ENCODE measurements at regions not wholly inside any gene's neighbourhood (a gene's known extent, or its start where the extent isn't known, plus 50 kb on each side); places are given as distances from the start of the nearest gene placed in this dataset.

DNA sequence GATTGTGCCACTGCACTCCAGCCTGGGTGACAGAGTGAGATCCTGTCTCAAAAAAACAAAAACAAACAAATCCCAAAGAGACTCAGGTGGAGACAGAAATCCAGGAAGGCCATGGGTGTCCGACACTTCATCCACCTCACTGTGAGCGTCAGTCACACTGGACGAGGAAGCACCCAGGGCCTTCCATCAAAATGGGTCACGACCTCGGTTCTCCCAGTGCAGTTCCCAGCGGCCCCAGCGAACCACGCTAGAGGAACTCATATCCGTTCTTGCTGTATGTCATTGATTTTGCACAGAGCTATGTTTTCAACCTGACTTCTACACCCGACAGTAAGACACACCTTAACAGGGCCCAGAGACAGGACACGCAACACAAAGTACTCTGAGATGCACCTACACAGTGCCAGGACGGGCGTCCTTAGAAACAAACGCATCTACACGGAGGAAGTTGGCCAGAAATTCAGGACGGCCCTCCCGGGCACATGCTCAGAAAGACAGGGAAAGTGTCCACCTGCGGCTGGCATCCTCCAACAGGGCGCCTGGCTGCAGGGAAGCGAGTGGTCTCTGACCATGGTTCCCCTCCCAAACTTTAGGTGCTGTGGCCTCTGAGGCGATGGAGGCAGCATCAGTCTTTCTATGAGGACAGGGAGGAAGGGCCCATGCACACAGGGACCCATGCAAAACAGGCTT, 410.5 kb downstream of the CTTN start:
- DNase-seq = no peak

DNA sequence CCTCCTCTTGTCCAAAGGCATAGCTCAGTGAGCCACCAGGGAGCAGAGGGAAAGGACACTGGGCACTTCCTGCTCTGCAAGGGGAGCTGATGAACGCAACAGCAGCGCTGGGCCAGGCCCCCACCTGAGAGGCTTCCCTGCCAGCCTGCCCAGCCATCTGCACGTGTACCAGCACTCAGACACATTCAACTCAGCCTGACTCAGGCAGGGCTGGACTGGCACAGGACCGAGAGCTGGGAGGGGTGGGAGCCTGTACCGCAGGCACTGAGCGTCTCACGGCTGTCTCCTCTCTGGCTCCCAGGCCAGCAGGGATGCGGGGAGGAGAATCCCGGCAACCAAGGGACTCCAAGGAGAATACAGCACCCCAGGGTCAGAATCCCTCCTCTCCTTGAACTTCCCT, 411.8 kb downstream of the CTTN start:
- DNase-seq = no peak

DNA sequence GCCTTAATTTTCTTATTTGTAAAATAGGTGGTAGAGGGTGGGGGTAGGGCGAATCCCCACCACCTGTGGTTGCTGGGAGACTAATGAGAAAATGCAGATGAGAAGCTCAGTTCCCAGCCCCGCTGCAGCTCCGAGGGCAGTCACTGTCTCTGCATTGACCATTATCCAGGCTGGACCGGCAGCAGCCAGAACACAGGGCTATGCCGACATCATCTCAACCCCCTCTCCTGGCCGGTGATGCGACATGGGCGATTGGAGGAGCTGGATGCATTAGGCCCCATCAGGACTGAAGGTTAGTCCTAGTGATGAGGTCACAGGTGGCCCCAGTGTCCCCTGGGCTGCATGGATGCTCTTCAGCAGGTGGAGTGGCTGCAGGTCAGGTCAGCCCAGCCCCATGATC, 412.4 kb downstream of the CTTN start:
- DNase-seq = no peak

DNA sequence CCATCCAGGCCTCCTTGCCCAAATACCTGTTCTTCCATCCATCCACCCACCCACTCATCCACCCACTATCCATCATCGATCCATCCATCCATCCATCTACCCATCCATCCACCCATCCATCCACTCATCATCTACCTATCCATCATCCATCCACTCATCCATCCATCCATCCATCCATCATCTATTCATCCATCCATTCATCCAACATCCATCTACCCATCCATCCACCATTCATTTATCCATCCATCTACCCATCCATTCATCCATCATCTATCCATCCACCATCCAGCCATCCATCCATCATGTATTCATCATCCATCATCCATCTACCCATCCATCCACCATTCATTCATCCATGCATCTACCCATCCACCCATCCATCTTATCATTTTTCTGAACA, 413.2 kb downstream of the CTTN start:
- DNase-seq = no peak

DNA sequence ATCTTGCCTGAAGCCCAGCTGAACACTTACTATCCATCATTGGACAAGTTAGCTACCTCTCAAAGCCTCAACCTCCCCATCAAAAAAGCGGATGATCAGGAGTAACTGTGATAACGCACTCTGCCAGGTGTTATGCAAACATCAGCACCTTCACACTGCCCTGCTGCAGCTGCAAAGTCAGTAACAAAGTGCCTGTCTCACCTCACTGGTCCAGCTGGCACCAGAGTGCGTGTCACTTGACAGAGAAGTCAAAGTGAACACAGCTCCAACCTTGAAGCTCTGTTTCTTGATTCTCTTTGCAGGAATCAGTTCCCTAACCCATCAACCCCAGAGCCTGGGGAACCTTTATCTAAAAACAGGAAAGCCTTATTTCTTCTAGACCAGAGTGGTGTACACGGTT, 413.6 kb downstream of the CTTN start:
- DNase-seq = no peak

DNA sequence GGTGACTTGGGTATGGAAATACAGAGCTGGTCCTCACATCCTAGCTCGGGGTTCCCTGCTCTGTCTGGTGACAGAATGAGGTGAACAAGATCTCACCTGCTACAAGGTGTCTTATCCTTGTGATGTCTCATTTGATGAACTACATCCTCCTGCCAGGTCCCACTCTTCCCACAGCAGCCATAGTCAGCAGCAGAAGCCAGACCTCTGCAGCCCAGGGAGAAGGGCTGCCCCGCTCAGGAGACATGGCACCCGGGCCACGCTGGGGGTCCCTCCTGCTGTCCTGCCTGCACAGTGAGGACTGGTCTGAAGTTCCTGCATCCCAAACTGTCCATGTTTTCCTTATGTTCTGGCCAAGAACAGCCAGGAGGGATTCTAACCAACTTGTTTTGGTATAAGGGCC, 414.1 kb downstream of the CTTN start:
- no peak for DNase-seq

DNA sequence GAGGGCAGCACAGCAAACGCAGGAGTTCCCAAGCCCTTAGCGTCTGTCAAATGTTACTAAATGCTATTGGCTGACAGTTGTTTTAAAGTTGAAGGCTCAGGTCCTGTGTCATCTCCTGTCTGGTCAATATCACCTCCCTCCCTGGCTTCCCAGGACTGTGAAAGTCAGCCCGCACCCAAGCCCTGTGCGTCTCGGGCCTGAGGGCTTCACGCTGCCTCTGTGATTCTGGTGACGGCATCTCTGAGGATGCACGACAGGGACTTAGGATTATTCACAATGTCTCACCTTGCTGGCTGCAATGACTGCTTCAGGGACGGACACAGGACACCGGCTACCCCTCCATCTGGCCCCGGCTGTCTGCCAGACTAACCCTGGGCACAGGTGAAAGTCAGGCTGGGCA, 415.3 kb downstream of the CTTN start:
- DNase-seq = no peak

DNA sequence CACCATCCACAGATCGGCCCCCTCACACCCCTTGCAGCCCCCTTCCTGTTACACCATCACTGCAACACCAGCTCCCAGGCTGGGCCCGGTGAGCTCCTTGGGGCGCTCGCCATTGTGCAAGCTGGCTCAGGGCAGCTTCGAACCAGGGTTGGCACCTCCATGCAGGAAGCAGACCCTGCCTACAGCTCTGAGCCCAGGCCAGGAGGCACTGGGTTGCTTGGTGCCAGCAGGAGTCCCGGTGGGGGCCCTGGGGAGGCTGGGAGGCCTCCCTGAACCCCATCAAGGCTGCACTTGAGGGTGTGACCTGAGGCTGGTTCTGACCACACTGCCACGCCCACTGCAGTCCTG, 417.1 kb downstream of the CTTN start:
- DNase-seq = no peak

DNA sequence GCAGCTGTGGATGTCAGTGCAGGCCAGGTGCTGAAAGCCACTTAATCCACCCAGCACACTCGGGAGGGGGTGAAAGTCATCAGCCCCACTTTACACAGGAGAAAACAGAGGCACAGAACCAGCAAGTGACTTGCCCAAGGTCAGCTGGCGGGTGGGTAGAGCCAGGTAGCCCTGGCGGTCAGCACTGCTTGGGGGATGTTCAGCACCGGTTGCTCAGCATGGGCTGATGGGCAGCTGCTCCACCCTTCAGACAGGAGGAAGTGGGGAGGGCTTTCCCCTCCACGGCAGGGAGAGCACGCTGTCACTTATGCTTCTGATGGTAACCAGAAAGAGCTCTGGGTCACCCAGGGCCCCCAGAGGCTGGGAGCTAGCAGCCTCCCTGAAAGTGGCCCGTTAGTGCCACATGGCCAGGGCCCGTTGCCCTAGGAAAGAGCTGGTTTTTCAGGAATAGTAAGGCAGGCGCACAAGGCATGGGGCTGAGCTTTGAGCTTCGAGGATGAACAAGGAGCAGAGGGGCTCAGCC, 417.9 kb downstream of the CTTN start:
- no peak for DNase-seq

DNA sequence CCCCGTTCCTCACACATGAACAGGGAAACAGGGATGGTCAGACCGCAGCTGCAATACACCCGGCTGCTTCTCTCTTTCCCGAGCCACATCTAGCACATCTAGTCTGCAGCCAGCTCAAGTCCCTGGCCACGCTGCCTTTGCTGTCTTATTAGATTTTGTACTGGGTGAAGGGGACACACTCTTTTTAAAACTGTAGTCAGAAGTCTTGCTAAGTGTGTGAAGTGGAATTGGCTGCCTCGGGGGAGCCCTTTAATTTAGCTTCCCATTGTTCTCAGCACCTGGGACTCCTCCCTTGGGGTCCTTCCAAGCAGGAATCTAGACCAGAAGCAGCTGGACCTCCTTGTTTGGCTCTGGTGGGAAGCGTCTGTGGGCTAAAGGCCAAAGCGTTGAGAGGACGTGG, 420.0 kb downstream of the CTTN start:
- no peak for DNase-seq

DNA sequence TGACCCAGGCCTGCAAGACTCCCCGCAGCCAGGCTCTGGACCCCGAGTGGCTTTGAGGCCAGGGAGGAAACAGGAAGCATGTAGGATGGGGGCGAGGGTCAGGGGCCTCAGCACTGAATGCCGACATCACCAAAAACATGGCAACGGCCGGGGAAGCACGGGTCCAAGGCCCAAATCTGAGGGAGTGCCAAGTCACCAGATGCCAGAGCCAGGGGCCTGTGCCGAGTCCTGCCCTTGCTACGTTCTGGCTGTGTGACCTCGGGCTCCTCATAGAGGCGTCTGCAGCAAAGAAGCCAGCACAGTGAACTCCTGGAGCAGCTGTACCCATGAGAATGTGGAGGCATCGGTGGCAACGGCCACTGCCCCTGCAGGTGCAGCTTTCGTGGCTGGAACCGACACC, 420.7 kb downstream of the CTTN start:
- DNase-seq = no peak

DNA sequence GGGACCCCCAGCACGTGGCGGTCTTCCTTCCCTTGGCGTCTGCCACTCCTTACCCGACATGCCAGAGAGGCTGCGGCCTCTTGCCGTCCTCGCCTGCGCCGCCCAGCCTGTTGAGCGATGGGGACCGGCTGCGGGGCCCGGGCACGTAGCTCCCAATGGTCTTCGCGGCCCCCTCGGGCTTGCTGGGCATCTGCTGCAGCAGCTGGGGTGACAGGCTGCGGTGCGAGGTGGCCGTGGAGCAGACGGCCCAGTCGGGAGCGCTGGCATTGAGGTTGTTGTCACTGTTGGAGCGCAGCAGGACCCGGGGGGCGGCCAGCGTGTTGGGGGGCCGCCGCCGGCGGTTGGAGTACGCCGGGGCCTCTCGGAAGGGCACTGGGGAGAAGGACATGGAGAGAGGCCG, 422.0 kb downstream of the CTTN start:
- no peak for DNase-seq

DNA sequence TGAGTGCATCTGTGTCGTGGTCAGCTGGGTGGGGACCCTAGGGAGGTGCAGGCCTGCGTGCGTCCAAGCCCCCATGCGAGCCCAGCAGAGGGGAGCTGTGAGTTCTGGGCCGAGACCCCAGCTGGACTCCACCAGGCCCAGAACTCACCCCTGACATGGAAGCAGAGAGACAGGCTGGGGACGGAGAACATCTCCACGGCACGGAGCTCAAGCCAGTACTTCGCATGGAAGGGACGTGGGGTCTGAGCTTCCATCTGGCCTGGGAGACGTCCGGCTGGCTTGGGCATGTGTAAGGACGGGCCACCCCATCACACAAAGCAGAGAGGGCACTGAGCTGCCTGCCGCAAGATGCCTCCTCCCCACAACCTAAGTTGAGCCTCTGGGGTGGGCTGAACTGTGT, 422.4 kb downstream of the CTTN start:
- DNase-seq = no peak

DNA sequence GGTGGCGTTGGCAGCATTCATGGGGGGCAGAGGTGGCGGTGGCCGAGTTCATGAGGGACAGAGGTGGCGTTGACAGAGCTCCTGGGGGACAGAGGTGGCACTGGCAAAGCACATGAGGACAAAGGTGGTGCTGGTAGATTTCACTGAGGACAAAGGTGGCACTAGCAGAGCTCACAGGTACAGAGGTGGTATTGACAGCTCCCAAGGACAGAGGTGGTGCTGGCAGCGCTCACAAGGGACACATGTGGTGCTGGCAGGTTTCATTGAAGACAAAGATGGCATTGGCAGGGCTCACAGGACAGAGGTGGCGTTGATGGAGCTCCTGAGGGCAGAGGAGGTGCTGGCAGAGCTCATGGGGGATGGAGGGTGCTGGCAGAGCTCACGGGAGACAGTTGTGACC, 425.4 kb downstream of the CTTN start:
- DNase-seq = no peak

DNA sequence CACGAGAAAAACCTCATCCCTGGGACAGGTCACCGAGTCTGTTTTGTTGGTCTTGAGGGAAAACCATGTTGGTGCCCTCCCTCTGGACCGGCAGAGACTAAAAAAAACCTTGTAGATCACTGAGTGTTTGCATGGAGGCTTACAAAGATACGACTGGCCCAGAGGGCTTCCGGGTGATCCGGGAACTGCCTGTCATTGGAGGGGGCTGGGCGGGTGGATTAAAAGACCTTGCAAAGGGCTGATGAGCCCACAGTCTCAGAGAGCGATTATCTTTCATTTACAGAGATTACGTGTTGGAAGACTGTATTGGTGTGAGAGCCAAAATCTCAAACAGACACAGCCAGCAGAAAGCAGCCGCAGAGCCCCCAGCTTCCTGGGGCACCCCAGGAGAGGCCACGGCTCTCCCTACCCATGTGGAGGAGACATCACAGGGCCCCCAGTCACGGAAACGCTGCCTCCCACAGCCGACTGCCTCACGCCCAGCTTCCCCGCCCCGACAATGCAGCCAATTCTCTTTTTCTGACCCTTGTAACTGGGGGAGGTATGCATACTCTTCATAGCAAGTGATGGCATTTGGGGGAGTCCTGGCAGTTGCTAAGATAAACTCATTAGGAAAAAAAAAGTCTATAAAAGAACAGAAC, 426.4 kb downstream of the CTTN start:
- peak; percentile 59 for DNase-seq

DNA sequence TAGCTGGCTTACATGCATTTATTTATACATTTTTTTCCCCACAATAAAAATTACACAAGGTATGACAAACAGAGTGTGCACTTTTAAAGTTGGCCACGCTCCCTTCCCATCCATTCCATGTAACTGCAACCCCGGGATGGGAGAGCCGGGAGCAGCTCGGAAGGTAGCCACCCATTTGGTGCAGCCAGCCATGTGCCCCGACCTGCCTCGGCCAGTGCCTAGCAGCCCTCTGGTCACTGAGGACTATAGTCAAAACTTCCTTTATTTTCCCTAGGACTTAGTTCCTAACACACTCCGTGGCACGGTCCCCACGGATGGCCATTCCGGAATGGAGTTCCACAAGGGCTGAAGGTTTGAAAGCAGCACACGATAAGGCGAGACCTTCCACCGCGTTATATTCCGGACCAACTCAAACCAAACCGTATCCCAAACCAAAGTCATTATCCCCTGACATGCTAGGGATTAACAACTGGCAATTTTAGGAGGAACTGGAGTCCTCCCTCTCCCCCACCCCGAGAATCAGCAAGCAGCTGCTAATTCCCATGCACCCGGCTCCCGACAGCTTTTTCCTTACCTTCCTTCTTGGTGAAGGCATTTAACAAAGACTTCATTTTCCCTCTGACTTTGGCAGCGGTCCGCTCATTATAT, 426.4 kb downstream of the SHANK2 start:
- no peak for DNase-seq

DNA sequence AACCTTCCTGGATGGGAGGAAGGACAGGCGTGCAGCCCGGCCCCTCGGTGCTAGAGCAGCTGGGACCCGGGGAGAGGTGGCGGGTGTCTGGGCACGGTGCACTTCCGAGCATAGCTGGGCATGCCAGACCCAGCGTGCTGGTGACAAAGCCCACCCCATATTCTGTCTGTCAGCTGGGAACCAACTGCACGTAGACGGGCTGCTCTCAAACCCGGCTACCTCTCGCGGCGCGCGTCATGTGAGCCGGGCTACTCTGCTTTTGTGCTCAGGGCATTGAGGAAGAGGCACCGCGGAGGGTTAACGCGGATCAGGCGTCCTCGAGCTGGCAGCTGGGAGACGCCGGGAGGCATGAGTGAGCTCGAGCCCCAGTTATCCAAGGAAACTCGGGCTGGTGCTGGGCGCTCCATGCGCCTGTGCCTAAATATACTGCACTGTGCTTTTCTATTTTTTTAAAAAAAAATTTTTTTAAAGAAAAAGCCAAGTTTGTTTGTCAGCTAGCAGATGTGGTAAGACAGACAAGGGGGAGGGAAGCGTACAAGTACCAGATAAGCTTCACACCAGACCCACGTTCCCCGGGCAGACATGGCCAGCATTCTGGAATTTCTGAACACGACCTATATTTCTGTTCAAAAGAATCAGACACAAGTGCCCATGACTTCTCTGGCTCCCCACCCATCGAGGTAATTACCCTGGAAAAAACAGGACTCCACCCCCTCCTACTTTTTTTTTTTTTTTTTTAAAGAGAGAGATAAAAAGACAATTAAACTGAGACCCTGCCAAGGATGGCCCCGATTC, 425.6 kb downstream of the SHANK2 start:
- peak; percentile 52 for DNase-seq

DNA sequence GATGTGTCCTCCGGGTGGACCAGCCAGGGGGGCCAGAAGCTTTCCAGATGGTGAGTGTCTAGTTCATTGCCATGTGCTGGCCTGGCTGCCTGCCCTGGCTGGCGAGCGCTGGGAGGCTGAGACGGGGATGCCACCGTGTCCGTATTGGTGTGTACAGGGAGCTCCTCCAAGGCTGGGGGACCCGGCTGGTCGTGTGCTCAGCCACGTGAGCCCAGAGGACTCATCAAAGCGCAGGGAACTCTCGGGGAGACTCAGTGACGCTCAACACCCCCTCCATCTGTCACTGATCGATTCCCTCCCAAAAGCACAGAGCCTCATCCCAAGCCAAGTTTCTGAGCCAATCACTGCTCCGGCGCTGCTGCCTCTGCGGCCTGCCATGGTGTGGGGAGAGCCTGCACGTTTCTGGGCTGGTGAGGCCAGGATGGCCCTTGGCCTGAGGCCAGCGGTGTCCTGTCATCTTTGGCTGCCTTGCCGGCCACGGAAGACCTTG, 423.7 kb downstream of the SHANK2 start:
- DNase-seq = no peak

DNA sequence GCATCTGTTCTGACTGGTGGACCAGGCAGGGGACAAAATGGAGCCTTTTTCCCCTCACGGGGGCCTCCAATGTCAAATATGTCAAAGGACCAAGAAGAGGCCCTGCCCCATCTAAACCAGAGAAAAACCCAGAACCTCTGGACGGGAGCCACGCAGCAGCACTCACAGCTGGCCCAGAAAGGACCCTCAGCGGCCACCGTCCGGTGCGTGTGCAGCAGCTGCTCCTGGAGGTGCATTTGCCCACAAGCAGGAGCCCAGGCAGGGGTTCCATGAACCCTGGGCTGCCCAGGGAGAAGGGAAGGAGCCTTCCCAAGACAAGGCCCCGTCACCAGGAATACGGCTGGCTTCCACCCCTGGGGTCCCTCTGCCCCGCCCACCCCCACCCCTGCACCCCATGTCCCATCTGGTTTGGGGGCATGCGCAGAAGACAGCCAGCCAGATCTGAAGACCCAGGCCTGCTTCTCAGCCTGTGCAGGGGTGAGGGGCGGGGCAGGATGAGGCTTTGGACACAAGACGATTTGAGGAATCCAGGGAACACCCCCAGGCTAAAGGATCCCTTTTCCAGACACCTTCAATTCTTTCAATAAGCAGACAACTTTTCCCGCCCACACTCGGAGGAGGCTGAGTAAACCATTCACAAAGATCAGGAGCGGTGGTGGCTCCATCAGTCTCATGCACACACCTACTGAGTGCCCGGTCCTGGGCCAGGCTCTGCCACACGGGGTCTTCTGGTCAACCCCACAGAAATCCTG, 423.1 kb downstream of the SHANK2 start:
- no peak for DNase-seq

DNA sequence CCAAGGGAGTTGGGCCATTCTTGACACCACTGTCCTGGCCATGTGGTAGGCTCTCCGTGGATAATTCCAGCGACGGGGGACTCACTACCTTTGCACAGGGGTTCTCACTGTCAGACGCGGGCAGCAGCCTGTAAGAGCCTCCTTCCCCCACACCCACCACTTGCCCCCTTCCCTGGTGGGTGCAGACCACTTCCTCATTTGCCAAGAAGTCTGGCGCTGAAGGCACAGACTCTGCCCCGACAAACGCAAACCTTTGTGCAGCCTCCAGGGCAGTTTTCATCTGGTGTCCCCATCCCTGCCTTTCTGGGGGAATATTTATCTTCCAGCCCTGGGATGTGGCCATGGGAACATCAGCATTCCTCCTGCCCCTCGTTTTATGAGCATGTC, 422.5 kb downstream of the SHANK2 start:
- no peak for DNase-seq

DNA sequence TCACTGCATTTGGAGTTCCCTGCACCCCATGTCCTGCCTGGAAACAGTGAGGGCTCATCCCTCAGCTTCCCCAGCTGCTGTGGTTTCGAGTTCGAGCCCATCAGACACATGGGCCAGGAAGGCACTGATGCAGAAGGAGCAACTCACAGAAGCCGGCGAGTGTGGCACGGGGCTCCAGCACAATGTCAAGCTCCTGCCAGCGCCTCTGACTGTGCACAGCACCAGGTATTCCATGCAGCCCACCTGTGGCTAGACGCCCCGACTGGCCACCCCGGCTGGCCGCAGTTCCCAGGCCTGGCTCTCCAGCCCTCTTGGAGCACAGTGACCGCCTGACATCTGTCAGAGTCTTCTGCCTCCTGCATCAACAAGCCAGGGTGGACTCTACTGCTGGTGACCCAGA, 419.4 kb downstream of the SHANK2 start:
- DNase-seq = no peak

DNA sequence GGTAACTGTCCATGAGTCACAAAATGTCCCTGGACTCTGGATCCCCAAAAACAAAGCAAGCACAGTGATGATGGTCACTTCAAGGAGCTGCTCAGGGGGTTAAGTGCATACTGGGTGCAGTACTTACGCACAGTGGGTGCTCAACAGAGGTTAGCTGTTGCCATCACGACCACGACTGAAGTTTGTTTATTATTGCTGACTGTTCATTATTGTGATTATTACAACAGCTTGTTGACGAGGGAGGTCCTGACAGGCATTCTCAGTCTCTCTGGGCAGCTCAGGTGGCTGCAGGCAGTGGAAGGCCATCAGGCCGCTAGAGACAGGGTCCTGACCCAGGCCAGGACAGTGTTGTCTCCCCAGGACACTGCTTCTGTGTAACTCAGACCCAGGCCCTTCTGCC, 418.8 kb downstream of the SHANK2 start:
- DNase-seq = no peak
